MM.1S (cell line): ENCODE measurements at regions not wholly inside any gene's neighbourhood (a gene's known extent, or its start where the extent isn't known, plus 50 kb on each side); places are given as distances from the start of the nearest gene placed in this dataset.

ENCODE experiments used
- DNase-seq: peaks from one replicate; pipeline ENCODE4 v3.0.0-alpha.2; 2015
- H2AFZ ChIP-seq: fragments of 300-600 bp; sonication (generic); 2 replicates; pipeline ENCODE4 v1.6.0; 2016; ENCODE audit warnings: antibody characterized with exemption, low read length
- H3F3A ChIP-seq: fragments of 300-600 bp; sonication (generic); 2 replicates; pipeline ENCODE4 v1.6.1; 2016; ENCODE audit warnings: mild to moderate bottlenecking, antibody characterized with exemption, low read length, moderate library complexity, mixed read lengths; ENCODE audit not compliant: insufficient read depth
- H3K27ac ChIP-seq: fragments of 300-600 bp; sonication (generic); 2 replicates; pipeline ENCODE4 v1.5.1; 2016; ENCODE audit warnings: mild to moderate bottlenecking, low read length
- H3K27me3 ChIP-seq: fragments of 300-600 bp; sonication (generic); replicated peaks from 2 replicates; pipeline ENCODE4 v1.6.0; 2016; ENCODE audit warnings: low read length; ENCODE audit not compliant: insufficient read depth
- H3K36me3 ChIP-seq: fragments of 300-600 bp; sonication (generic); replicated peaks from 2 replicates; pipeline ENCODE4 v1.6.1; 2016; ENCODE audit warnings: mild to moderate bottlenecking, low read length, mixed read lengths; ENCODE audit not compliant: insufficient read depth
- H3K4me1 ChIP-seq: fragments of 300-600 bp; sonication (generic); 2 replicates; pipeline ENCODE4 v1.6.1; 2016; ENCODE audit warnings: low read length, mixed read lengths
- H3K4me2 ChIP-seq: fragments of 300-600 bp; sonication (generic); 2 replicates; pipeline ENCODE4 v1.6.0; 2016; ENCODE audit warnings: low read depth, low read length
- H3K4me3 ChIP-seq: fragments of 300-600 bp; sonication (generic); 2 replicates; pipeline ENCODE4 v1.5.1; 2016; ENCODE audit warnings: low read length, mixed read lengths
- H3K79me2 ChIP-seq: fragments of 300-600 bp; sonication (generic); 2 replicates; pipeline ENCODE4 v1.6.1; 2016; ENCODE audit warnings: mixed run types, low read length, mixed read lengths
- H3K9ac ChIP-seq: fragments of 300-600 bp; sonication (generic); 2 replicates; pipeline ENCODE4 v1.6.1; 2016; ENCODE audit warnings: low read length, mixed read lengths
- H3K9me2 ChIP-seq: fragments of 300-600 bp; sonication (generic); replicated peaks from 2 replicates; pipeline ENCODE4 v1.6.1; 2016; ENCODE audit warnings: mild to moderate bottlenecking, low read length, mixed read lengths; ENCODE audit not compliant: insufficient read depth
- H3K9me3 ChIP-seq: fragments of 300-600 bp; sonication (generic); replicated peaks from 2 replicates; pipeline ENCODE4 v1.6.1; 2016; ENCODE audit warnings: mild to moderate bottlenecking, low read length, mixed read lengths; ENCODE audit not compliant: insufficient read depth
- H4K20me1 ChIP-seq: fragments of 300-600 bp; sonication (generic); 2 replicates; pipeline ENCODE4 v1.6.1; 2016; ENCODE audit warnings: mild to moderate bottlenecking, low read length, moderate library complexity, mixed read lengths; ENCODE audit not compliant: insufficient read depth
- CTCF ChIP-seq: fragments of 300-600 bp; sonication (generic); IDR thresholded peaks from 2 replicates; pipeline ENCODE4 v1.5.1; 2016; ENCODE audit warnings: antibody characterized with exemption, low read length, mixed read lengths
- EZH2 ChIP-seq: fragments of 300-600 bp; sonication (generic); optimal IDR thresholded peaks from 2 replicates; pipeline ENCODE3; 2017; ENCODE audit warnings: low read depth, mild to moderate bottlenecking, antibody characterized with exemption, low read length, mixed read lengths
- EZH2phosphoT487 ChIP-seq: fragments of 300-600 bp; sonication (generic); IDR thresholded peaks from 2 replicates; pipeline ENCODE4 v1.6.1; 2018; ENCODE audit warnings: antibody characterized with exemption, low read length

- H3K9ac ChIP-seq = no peak overlapping the region
- no peak overlapping the region for H3K27ac ChIP-seq
- no peak overlapping the region for H2AFZ ChIP-seq
- TF ChIP-seq EZH2phosphoT487 (no peak), EZH2 (no peak), CTCF (no peak)
- DNase-seq = no peak
- no peaks in the 10 kb centered on the region for H3K79me2 ChIP-seq
- H3K9me2 ChIP-seq = no peaks in the 10 kb centered on the region
- no peak overlapping the region for H3K4me2 ChIP-seq
- H3K4me1 ChIP-seq = no peaks in the 10 kb centered on the region
- H3F3A ChIP-seq = no peaks in the 10 kb centered on the region
- H3K27me3 ChIP-seq = no peaks in the 10 kb centered on the region
- no peaks in the 10 kb centered on the region for H4K20me1 ChIP-seq
- no peak overlapping the region for H3K4me3 ChIP-seq
- H3K9me3 ChIP-seq = no peaks in the 10 kb centered on the region
- no peaks in the 10 kb centered on the region for H3K36me3 ChIP-seq
Measured at GRCh38 chr3:869734-870133, 223.1 kb upstream of the CNTN6 start.

- no peak for DNase-seq
- Histone ChIP-seq H3K9ac (no peak overlapping the region), H3K9me2 (no peaks in the 10 kb centered on the region), H3K4me1 (no peaks in the 10 kb centered on the region), H3K4me3 (no peak overlapping the region), H3K4me2 (no peak overlapping the region), H3F3A (no peaks in the 10 kb centered on the region), H3K36me3 (no peaks in the 10 kb centered on the region), H3K27ac (no peak overlapping the region), H3K27me3 (no peaks in the 10 kb centered on the region), H3K9me3 (no peaks in the 10 kb centered on the region), H3K79me2 (no peaks in the 10 kb centered on the region), H4K20me1 (no peaks in the 10 kb centered on the region), H2AFZ (no peak overlapping the region)
- no peak for TF ChIP-seq EZH2
- TF ChIP-seq EZH2phosphoT487 = no peak
- TF ChIP-seq CTCF = no peak
Measured at GRCh38 chr3:871651-872050, 221.2 kb upstream of the CNTN6 start.

- Histone ChIP-seq H3K4me2 (no peak overlapping the region), H3K9me3 (no peaks in the 10 kb centered on the region), H3K27me3 (no peaks in the 10 kb centered on the region), H3K36me3 (no peaks in the 10 kb centered on the region), H2AFZ (no peak overlapping the region), H3K27ac (no peak overlapping the region), H3K9me2 (no peaks in the 10 kb centered on the region), H4K20me1 (no peaks in the 10 kb centered on the region), H3K4me1 (no peaks in the 10 kb centered on the region), H3F3A (no peaks in the 10 kb centered on the region), H3K9ac (no peak overlapping the region), H3K4me3 (no peak overlapping the region), H3K79me2 (no peaks in the 10 kb centered on the region)
- DNase-seq = no peak
- TF ChIP-seq EZH2phosphoT487 (no peak), CTCF (no peak), EZH2 (no peak)
Measured at GRCh38 chr3:877001-877400, 215.8 kb upstream of the CNTN6 start.

DNA sequence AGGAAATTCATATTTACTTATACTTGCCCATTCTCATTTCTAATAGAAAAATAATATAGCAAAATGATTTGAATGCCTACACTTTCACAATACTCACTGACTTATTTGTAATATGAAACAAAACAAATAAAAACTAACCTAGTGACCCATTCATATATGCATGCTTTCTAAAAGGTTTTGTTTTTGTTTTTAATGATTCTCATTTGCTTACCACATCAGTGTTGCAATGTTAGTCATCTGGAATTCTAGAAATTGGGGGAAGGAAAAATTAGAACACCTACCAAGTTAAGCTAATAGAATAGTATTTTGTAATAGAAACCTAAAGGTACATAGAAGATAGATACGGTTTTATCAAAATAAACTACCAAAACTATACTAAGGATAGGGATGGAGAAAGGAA is 214.1 kb upstream of the CNTN6 start:
- no peak overlapping the region for H3K27ac ChIP-seq
- H3K79me2 ChIP-seq = no peaks in the 10 kb centered on the region
- no peaks in the 10 kb centered on the region for H3K27me3 ChIP-seq
- no peak for TF ChIP-seq CTCF
- no peak for TF ChIP-seq EZH2phosphoT487
- TF ChIP-seq EZH2 = no peak
- no peaks in the 10 kb centered on the region for H3K9me3 ChIP-seq
- H3K9ac ChIP-seq = no peak overlapping the region
- H3K4me3 ChIP-seq = no peak overlapping the region
- H3K4me1 ChIP-seq = no peaks in the 10 kb centered on the region
- no peaks in the 10 kb centered on the region for H3K9me2 ChIP-seq
- H3F3A ChIP-seq = no peaks in the 10 kb centered on the region
- DNase-seq = no peak
- H3K4me2 ChIP-seq = no peak overlapping the region
- H2AFZ ChIP-seq = no peak overlapping the region
- H3K36me3 ChIP-seq = no peaks in the 10 kb centered on the region
- no peaks in the 10 kb centered on the region for H4K20me1 ChIP-seq
